Keratinocyte (primary cell): ENCODE measurements at regions not wholly inside any gene's neighbourhood (a gene's known extent, or its start where the extent isn't known, plus 50 kb on each side); places are given as distances from the start of the nearest gene placed in this dataset.

Experiments
- DNase-seq: peaks from one replicate; pipeline ENCODE4 v3.0.0-alpha.2; 2011; ENCODE audit warnings: low read depth, missing footprints, low spot score
- FAIRE-seq: peaks from 2 replicates; lab custom pipeline; 2011; peaks lifted over from hg19 to GRCh38; lab: Jason Lieb, UNC
- H2AFZ ChIP-seq: 2 replicates; pipeline ENCODE4 v1.6.0; 2012; ENCODE audit warnings: low read length, control low read depth, inconsistent platforms; ENCODE audit not compliant: control insufficient read depth
- H3K27ac ChIP-seq: 2 replicates; pipeline ENCODE4 v1.5.1; 2011; ENCODE audit warnings: low read length; ENCODE audit not compliant: control insufficient read depth, insufficient read depth
- H3K27me3 ChIP-seq: 3 replicates; pipeline ENCODE4 v1.6.0; 2011; ENCODE audit warnings: low read length; ENCODE audit not compliant: control insufficient read depth, insufficient read depth; ENCODE audit errors: extremely low read depth
- H3K36me3 ChIP-seq, 2 experiments: 2 replicates in 1 of 2; 3 replicates in 1 of 2; pipeline ENCODE4 v1.5.1; 2011; ENCODE audit warnings: low read length in 2 of 2, mild to moderate bottlenecking in 1 of 2; ENCODE audit not compliant: control insufficient read depth in 2 of 2, insufficient read depth in 2 of 2; ENCODE audit errors: extremely low read depth in 1 of 2
- H3K4me1 ChIP-seq: 3 replicates; pipeline ENCODE4 v1.5.1; 2011; ENCODE audit warnings: low read length; ENCODE audit not compliant: control insufficient read depth, insufficient read depth; ENCODE audit errors: extremely low read depth
- H3K4me2 ChIP-seq: 3 replicates; pipeline ENCODE4 v1.6.0; 2011; ENCODE audit warnings: low read depth, low read length; ENCODE audit not compliant: control insufficient read depth, insufficient read depth; ENCODE audit errors: extremely low read depth
- H3K4me3 ChIP-seq, 3 experiments: fragments of 200-600 bp in 1 of 3; sonication (generic) in 1 of 3; 2 replicates in 2 of 3; 3 replicates in 1 of 3; pipeline ENCODE4 v1.5.1; 2011 to 2016; ENCODE audit warnings: low read length in 3 of 3, mild to moderate bottlenecking in 3 of 3, control low read depth in 2 of 3, inconsistent platforms in 1 of 3, low read depth in 1 of 3, mixed read lengths in 1 of 3, mixed run types in 1 of 3, moderate library complexity in 1 of 3; ENCODE audit not compliant: control insufficient read depth in 2 of 3, insufficient read depth in 2 of 3; ENCODE audit errors: extremely low read depth in 1 of 3
- H3K79me2 ChIP-seq: 2 replicates; pipeline ENCODE4 v1.6.0; 2012; ENCODE audit warnings: low read length; ENCODE audit not compliant: control insufficient read depth, insufficient read depth
- H3K9ac ChIP-seq: 3 replicates; pipeline ENCODE4 v1.6.0; 2011; ENCODE audit warnings: low read length; ENCODE audit not compliant: control insufficient read depth, insufficient read depth; ENCODE audit errors: extremely low read depth
- H3K9me1 ChIP-seq: 3 replicates; pipeline ENCODE4 v1.6.0; 2011; ENCODE audit warnings: low read length; ENCODE audit not compliant: control insufficient read depth, insufficient read depth; ENCODE audit errors: extremely low read depth
- H3K9me3 ChIP-seq: 2 replicates; pipeline ENCODE4 v1.5.1; 2012; ENCODE audit warnings: low read depth, low read length; ENCODE audit not compliant: control insufficient read depth
- H4K20me1 ChIP-seq: 3 replicates; pipeline ENCODE4 v1.6.0; 2011; ENCODE audit warnings: low read length; ENCODE audit not compliant: control insufficient read depth, insufficient read depth; ENCODE audit errors: extremely low read depth
- CTCF ChIP-seq, 3 experiments: IDR thresholded peaks in 1 of 3; conservative IDR thresholded peaks in 1 of 3; optimal IDR thresholded peaks in 1 of 3; 2 replicates in 2 of 3; 3 replicates in 1 of 3; pipeline versions ENCODE3 to v1.5.1; 2011; ENCODE audit warnings: low read length in 3 of 3, mild to moderate bottlenecking in 3 of 3, moderate library complexity in 2 of 3, control low read depth in 1 of 3, inconsistent platforms in 1 of 3; ENCODE audit not compliant: insufficient read depth in 2 of 3; ENCODE audit errors: extremely low read depth in 1 of 3
- EZH2 ChIP-seq: IDR thresholded peaks from one replicate; pipeline ENCODE4 v1.6.1; 2012; ENCODE audit warnings: inconsistent platforms, mild to moderate bottlenecking, low read length, moderate library complexity
- dilution Hi-C: fragments of 300-500 bp; cut with MboI; formaldehyde crosslinking; loops from one replicate; pipeline ENCODE4 v1.7.0; 2020; ENCODE audit warnings: low sequenced_read_pairs; ENCODE audit not compliant: extremely low pct_ligation_motif_present

- H2AFZ ChIP-seq, result no peak overlapping the region
- no peak overlapping the region for H3K9ac ChIP-seq
- FAIRE-seq (no peak), DNase-seq (no peak)
- no peak overlapping the region for H3K27ac ChIP-seq
- no peak overlapping the region for H3K4me3 ChIP-seq
- H3K36me3 ChIP-seq, result no peaks in the 10 kb centered on the region
- dilution Hi-C loops, result no loop called here
- no peaks in the 10 kb centered on the region for H3K4me1 ChIP-seq
- no peaks in the 10 kb centered on the region for H4K20me1 ChIP-seq
- TF ChIP-seq EZH2, result no peak
- TF ChIP-seq CTCF (optimal IDR thresholded peaks at IDR 0.05 in 1 of 3, IDR thresholded peaks at IDR 0.05 in 1 of 3, conservative IDR thresholded peaks at IDR 0.05 in 1 of 3; ENCODE audit: extremely low read depth in 1 of 3, insufficient read depth in 2 of 3, low read length in 3 of 3), result no peak
- no peak overlapping the region for H3K4me2 ChIP-seq
- H3K9me1 ChIP-seq, result no peaks in the 10 kb centered on the region
- no peaks in the 10 kb centered on the region for H3K27me3 ChIP-seq
- H3K9me3 ChIP-seq, result no peaks in the 10 kb centered on the region
- no peaks in the 10 kb centered on the region for H3K79me2 ChIP-seq
These were observed 304.5 kb downstream of the OTOL1 start for GRCh38 chr3:161800985-161801559.

GRCh38 chr3:161818106-161818505 lies 321.5 kb downstream of the OTOL1 start:
- H2AFZ ChIP-seq, result no peak overlapping the region
- no peaks in the 10 kb centered on the region for H3K9me3 ChIP-seq
- H3K9ac ChIP-seq, result no peak overlapping the region
- H3K9me1 ChIP-seq, result no peaks in the 10 kb centered on the region
- no peaks in the 10 kb centered on the region for H3K36me3 ChIP-seq
- H3K4me3 ChIP-seq, result no peak overlapping the region
- TF ChIP-seq CTCF (optimal IDR thresholded peaks at IDR 0.05 in 1 of 3, IDR thresholded peaks at IDR 0.05 in 1 of 3, conservative IDR thresholded peaks at IDR 0.05 in 1 of 3; ENCODE audit: extremely low read depth in 1 of 3, insufficient read depth in 2 of 3, low read length in 3 of 3) (no peak), EZH2 (no peak)
- no peaks in the 10 kb centered on the region for H4K20me1 ChIP-seq
- no peaks in the 10 kb centered on the region for H3K4me1 ChIP-seq
- H3K79me2 ChIP-seq, result no peaks in the 10 kb centered on the region
- FAIRE-seq, result no peak
- dilution Hi-C loops, result no loop called here
- H3K27me3 ChIP-seq, result no peaks in the 10 kb centered on the region
- no peak overlapping the region for H3K27ac ChIP-seq
- no peak for DNase-seq
- H3K4me2 ChIP-seq, result no peak overlapping the region
